HG03108 (cell line): ENCODE measurements at regions not wholly inside any gene's neighbourhood (a gene's known extent, or its start where the extent isn't known, plus 50 kb on each side); places are given as distances from the start of the nearest gene placed in this dataset.
"Not testable (repeated sequence)": the region's sequence is repeated elsewhere in the genome, so short reads cannot be mapped to it uniquely, and the experiment has no call there.

ENCODE experiments used
- ATAC-seq: cut with Tn5 transposase; IDR thresholded peaks from one replicate; pipeline ENCODE4 v1.9.1; 2021; ENCODE audit warnings: moderate library complexity; ENCODE audit not compliant: unreplicated experiment

DNA sequence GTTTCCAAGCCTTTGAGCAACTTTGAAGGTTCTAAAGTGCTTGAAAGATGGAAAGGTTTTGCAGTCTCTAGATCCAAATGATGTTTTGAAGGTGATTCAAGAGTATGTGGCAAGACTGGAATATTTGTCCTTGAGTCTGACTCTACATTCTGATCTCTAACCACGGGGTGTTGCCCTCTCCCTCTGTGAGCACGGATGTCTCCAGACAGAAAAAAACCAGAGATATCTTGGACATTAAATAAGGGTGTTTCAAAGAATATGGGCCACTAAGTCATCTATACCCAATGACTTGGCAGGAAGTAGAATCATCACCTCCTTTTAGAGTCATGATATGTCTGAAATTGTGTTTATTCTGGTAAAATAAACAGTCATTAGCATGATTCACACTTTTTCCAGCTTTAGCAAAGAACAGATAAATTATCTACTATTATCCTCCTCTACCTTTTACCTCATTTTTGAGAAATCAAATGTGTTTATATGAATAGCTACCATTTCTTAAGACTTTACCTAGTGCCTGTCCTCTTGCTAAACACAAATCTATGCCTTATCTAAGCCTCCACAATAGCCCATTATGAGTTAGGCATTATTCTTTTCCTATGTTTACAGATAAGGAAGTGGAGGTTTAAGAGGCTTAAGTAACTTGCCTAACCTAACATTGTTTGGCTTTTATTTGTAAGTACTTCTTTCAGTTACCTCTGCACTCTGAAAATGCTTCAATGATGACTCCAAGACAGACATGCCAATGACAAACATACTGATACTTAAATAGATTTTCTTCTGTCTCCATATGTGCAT is 384.4 kb downstream of the BMP2 start:
- ATAC-seq = no peak

DNA sequence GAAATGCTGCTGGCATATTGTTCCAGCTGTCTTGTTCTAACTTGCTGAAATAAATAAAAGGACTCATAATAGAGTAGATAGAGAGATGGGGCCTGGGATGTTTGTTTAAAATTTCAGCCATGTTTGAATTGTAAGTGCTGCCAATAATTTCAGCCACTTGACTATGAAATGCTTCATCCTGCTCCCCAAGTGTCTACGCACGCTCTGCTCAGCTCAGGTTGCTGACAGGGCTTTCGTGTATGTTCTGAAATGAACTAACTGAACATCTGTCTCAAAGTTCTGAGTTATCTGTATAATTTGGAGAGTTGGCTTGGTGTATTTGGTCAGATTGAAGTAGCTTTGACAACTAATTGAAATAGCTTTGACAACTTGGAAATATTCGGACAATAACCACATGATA is 387.8 kb downstream of the BMP2 start:
- no peak for ATAC-seq

DNA sequence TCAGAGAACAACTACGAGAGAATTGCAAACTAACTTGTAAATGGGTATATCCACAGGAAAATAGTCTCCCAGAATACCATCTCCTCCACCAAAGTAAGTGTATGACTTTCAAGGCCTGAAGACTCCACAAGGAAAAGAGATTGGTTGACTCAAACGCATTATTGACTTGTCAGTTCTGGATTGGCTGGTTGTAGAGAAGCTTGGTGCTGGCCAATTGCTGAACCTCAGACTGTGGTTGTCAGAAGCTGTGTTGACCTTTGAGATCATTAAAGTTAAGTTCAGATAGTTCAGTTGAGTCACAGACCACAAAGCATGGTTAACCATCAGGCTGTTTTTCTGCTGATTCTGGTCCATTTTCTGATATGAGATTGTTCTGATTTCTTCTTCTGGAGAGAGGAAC is 388.3 kb downstream of the BMP2 start:
- no peak for ATAC-seq

DNA sequence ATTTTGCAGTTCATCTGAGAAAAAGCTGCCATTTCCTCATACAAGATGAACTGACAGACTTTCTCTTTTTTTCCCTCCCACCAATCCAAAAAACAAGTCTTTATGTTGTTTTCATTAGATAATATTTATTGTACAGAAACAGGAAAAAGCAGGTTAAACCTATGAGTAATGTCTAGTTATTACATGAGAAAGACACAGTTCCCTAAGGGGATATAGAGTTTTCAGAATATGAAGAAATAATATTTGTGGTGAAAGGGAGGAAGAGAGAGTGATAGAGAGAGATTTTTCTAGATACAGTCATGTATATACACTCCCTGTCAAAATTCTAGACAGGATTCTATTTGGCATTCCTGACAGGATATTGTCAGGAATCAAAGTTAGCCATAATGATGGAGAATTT is 392.4 kb downstream of the BMP2 start:
- ATAC-seq = no peak

DNA sequence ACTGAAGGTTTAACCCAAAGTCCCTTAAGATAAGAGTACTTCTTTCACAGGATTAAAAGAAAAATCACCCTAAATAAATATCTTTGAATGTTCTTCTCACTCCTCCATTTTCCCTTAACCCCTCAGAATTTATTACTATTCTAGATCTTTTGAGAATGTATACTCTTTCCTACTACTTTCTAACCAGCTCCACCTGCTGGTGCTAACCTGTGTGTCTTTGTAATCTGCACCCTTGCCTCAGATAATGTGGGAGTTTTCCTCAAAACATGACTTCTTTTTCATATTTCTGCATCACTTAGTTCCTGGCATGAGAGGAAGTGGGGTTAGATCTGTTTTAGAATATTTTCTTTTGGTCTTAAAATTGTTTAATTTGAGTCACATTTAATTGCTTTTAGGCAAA is 394.2 kb downstream of the BMP2 start:
- no peak for ATAC-seq

DNA sequence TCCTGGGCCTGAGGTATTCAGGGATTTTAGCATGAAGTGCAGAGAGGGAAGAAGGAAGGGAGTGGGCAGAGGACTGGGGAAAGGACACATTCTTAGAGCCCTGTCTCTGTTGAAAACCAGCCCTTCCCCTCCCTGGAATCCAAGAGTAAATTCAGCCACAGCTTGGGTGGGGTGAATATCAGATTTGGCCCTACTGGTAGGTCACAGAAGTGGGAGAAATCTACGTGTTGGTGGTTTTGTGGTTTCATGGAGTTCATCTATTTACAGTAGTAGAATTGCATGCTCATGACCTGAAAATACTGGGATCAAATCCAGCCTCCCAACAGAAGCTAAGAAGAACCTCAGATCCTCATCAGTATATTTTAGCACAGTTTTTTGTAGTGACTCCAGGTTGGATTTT is 404.4 kb downstream of the BMP2 start:
- no peak for ATAC-seq

DNA sequence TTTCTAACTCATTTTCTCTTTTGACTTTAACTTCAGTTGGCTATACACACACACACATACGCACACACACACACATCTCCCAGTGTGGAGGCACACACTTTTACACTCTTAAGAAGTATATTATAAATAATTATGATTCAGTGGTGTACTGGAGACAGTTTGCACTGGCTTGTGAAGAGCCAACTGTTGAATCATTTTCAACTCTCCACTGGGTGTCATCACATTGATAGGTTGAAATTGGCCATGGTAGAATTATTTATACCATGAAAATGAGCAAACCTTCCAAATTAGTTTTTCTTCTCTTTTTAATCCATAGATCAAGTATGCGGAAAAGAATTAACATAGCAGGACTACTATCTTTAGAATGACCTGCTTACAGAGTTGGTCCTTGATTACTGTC is 407.1 kb downstream of the BMP2 start:
- no peak for ATAC-seq

DNA sequence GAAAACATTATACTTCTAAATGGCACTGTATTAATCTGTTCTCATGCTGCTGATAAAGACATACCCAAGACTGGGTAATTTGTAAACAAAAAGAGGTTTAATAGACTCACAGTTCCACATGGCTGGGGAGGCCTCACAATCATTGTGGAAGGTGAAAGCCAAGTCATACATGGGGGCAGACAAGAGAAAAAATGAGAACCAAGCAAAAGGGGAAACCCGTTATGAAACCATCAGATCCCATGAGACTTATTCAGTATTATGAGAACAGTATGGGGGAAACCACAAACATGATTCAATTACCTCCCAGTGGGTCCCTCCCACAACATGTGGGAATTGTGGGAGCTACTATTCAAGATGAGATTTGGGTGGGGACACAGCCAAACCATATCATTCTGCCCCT is 408.3 kb downstream of the BMP2 start:
- ATAC-seq = not testable (repeated sequence)

DNA sequence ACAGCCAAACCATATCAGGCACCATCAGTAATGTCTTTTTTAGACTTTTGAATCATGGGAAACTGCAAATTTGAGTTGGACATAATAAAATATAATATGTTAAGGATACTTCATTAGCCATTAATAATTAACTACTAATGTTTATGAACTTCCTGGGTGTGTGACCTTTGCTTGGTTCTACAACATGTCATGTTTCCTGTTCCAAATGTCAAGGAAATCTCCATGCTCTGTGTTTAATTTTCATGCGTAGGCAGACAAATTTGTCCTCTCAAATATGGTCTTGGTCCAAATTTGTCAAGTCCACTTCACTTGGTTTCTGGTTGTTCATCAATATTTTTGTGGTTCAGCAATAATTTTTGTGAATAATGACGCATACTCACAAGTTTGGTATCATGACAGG is 410.5 kb downstream of the BMP2 start:
- ATAC-seq = no peak

DNA sequence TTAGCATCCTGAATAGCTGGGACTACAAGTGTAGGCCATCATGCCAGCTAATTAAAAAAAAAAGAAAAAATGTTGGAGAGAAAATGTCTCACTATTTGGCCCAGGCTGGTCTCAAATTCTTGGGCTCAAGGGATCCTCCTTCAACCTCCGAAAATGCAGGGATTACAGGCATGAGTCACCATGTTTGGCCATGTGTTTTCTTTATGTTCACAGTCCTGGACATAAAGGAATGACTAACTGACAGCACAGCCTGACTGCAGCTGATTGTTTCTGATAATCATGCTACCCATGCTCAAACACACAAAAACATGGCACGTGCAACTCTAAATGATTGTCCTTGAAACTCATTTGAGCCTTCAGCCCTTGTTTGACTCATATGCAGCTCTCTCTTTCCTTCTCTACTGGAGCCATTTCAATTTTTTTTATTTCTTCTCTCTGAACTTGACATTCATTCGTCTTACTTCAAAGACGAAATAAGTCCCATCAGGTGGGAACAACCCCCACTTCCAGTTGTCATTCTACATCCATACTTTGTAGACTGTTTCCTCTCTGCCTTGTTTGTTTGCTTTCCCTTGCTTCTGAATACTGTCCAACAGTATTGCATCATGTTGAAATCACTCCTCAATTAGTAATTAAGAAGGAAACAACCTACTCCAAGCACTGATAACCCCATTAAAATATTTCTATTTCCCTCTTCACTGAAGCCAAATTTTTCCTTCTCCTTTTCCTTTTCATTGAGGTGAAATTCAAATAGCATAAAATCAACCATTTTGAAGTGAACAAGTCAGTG is 413.0 kb downstream of the BMP2 start:
- ATAC-seq = no peak

DNA sequence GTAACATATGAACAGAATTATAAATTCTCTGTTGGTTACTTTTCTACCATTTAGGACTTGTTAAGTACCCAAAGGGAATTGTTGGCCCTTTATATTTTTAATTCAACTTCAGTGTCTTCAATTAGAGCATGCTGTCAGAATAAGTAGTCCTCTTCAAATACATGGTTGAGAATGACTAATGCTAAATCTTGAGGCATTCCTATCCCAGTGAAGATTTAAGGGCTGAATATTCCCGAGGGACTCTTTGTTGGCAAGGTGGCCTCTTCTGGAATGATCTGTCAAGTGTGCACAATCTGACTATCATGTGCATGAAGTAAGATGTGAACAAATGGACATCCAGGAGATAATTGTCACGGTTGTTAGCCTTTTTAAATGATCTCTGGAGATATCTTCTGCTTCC is 421.7 kb downstream of the BMP2 start:
- ATAC-seq = no peak

DNA sequence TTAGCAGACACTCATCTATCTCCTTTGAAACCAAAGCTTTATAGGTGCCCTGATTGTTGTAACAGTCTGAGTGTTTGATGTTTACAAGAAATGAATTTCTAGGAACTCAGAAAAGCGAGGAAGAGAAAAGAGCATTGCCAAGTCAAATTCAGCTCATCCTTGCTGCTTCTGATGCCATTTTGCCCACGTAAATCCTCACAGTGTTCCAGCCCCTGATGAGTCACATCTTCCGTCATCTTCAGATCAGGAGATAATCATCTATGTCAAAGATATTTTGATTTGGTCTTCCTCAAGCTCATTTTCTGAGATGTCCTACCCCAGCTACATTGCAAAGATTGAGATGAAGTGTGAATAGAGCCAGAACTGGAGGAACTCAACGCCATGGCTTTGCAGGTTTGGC is 426.2 kb downstream of the BMP2 start:
- no peak for ATAC-seq

DNA sequence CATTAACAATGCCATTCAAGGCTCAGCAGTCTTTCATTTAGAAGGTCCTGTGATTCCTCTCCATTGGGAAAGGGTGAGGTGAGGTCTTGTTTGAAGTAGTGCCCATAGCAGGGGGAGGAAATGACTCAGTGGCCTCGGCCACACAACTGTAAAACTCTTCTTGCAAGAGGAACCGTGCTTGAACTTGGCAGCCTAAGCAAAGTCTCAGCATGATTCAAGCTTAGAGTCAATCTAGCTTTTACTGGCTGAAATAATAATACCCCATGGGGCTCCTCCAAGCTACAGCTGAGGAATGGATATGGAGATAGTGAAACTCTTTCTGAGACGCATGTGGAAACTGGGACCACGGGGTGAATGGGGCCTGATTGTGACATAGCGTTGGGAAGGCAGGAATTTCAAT is 428.2 kb downstream of the BMP2 start:
- no peak for ATAC-seq

DNA sequence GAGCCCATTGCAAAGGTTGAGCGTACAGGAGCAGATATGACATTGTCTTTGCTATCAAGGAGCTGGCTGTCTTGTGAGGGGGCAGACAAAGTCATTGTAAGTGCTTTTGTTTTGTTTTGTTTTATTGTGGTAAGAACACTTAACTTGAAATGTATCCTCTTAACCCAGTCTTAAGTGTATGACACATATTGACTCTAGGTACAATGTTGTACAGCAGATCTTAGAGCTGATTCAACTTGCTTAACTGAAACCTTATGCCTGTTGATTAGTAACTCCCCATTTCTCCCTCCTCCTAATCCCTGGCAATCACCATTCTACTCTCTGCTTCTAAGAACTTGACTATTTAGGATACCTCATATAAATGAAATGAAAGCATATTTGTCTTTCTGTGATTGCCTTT is 429.0 kb downstream of the BMP2 start:
- no peak for ATAC-seq

DNA sequence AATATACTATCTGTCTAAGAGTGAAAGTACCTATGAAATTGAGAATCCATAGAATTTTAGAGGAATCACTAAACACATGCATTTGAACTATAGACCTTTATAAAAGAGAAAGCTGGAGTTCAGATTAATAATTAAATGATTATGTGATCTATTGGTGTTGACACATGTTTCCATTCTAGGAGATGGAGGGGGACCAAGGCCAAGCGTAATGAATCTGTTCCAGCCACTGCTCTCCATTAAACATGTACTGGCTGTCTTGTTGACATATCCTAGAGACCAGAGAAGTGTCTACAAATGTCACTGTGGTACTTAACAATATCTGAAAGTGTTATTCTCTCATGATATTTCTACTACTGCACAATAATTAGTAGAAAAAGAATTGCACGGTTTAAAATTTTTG is 432.4 kb downstream of the BMP2 start:
- ATAC-seq = no peak

DNA sequence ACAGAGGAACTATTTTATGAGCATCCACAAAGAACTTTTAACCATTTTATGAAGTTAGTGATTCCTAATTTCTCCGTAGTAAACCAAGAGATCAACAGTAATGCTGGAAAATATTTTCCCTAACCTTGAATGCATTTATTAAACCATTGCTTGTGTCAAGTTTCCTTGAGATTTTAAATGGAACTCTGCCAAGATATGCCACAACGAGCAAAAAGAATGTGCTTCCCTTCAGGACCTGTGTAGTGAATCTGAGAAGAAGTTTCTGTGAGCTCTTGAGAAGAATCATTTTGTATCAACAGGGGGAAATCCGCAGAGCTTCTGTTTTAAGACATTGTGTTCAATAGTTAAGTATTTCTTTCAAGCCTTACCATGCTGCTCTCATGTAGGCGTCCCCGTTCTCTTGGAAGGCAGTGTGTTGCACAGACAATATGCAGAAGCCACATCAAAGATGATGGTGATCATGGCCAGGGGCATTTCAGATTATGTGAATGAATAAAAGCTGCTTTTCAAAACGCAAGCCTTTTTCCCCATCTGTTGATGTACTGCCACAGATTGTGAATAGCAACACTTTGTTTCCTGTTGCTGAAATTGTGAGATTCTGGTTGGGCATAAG is 439.8 kb downstream of the BMP2 start:
- no peak for ATAC-seq

DNA sequence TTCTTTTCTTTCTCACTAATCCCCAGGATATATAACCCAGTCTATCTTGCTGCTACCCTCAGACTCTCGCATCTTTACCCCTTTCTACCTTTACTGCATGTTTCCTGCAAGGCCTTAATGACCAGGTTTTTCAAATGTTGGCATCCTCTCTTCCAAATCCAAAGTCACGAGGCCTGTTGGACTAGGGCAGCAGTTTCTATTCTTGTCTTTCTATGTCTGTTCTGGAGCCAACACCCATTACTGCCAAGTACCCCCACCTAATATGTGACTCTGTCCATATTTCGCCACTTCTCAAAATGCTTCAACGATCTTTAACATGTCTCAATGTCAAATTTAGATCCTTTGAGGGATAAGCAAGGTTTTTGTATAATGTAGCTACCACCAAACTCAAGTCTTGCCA is 443.4 kb downstream of the BMP2 start:
- ATAC-seq = no peak

DNA sequence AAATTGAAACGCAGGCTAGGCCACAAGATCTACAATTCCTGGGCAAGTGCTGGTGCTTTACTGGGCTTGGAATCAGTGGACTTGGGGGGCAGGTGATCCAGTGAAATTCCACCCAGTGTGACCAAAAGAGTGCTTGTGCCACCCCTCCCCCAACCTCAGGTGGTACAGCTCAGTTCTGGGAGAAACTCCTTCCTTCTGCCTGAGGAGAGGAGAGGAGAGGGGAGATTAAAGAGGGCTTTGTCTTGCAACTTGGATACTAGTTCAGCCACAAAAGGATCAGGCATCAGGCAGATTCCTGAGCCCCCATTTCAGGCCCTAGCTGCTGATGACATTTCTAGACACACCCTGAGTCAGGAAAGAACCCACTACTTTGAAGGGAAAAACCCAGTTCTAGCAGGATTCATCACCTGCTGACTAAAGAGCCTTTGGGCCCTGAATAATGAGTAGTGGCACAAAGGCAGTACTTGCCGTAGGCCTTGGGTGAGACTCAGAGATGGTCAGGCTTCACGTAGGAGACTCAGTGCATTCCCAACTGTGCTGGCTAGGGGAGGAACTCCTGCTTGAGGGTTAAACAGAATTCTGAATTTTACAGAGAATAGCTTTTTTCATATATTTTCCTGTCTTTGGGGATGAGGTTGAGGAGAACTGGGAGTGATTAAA is 446.7 kb downstream of the BMP2 start:
- ATAC-seq = no peak

DNA sequence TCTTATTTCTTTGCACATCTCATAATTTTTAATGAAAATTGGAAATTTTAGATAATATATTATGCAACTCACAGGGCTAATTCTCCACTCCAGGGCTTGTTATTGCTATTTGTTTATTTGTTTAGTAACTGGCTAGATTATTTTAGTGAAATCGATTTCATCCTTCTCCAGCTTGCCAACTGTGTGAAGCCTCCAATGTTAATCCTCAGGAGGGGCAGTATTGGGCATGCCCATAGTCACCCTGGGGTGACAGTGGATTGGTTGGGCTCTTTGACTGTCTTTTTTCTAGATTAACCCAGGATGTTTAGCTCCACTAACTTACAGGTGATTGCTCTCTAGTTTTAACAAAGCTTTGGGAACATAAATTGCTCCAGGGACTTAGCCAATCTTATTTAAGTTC is 450.1 kb downstream of the BMP2 start:
- no peak for ATAC-seq

DNA sequence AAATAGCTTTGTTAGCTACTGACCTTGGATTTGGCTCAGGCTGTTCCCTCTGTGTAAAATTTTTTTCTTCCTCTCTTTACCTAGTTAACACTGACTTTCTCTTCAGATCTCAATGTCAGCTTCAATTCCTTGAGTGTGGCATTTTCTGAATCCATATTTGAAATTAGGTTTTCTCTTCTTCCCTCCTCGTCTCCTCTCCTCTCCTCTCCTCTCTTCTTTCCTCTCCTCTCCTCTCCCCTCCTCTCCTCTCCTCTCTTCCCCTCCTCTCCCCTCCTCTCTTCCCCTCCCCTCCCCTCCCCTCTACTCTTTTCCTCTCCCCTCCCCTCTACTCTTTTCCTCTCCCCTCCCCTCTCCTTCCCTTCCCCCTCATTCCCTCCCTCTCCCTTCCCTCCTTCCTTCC is 453.3 kb downstream of the BMP2 start:
- no peak for ATAC-seq

DNA sequence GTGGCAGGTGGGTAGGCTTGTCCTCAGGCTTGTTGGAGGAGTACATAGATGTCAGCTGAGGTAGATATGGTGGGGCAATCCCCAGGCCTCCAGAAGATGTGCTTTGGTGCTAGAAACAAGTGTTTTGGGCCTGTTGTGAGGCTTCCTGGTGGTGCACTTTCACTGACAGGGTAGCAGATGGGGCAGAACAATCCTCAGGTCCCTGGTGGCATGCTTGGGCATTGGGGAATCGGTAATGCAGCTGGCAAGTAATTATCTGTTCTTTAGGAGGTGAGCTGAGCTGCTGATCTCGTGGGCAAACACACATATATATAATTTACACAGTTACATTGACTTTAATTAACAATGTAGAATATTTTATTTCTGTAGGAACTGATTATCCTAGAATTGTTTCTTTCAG is 458.7 kb downstream of the BMP2 start:
- ATAC-seq = no peak

DNA sequence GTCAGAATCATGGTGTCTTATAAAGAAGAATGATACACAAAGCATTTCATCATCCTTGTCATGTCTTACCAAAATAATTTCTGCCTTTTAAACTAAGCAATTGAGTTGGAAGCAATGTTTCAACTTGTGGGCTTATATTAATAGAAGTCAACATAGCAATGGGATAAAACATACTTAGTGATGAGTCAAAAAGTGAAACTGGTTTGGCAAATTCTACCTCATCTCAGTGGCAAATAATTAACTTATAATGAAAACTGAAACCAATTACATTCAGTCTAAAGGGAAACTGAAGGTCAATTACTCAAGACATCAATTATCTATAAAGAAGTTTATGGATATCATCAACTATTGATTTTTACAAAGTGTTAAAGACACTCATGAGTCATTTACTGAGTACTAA is 463.8 kb downstream of the BMP2 start:
- ATAC-seq = no peak
